IMR-90 (cell line): ENCODE measurements at regions not wholly inside any gene's neighbourhood (a gene's known extent, or its start where the extent isn't known, plus 50 kb on each side); places are given as distances from the start of the nearest gene placed in this dataset.

Source experiments
- ATAC-seq: fragments of 200-7000 bp; cut with Tn5 transposase; 2 replicates; pipeline ENCODE4 v1.9.1; 2020; ENCODE audit warnings: low read depth, mild to moderate bottlenecking, moderate library complexity
- BruUV-seq: library from RNA; stranded (reverse); fragments of 400-500 nt; replicated peaks from 2 replicates; lab custom pipeline; 2021; lab: Mats Ljungman, UMichigan
- CTCF ChIA-PET: fragments of 300-600 bp; formaldehyde crosslinking; extraction: SDS; loops from one replicate; lab custom pipeline; 2021; ENCODE audit warnings: antibody characterized with exemption; lab: Yijun Ruan, JAX
- POLR2A ChIA-PET: fragments of 300-600 bp; sonication (Branson Sonifier 250); formaldehyde crosslinking; loops from one replicate; lab custom pipeline; 2022; ENCODE audit warnings: antibody characterized with exemption; ENCODE audit not compliant: unreplicated experiment; lab: Charles Lee
- DNase-seq: peaks from one replicate; pipeline ENCODE4 v3.0.0; 2013
- H2AFZ ChIP-seq: replicated peaks from 2 replicates; pipeline ENCODE3; 2013; ENCODE audit warnings: low read length, mild to moderate bottlenecking; ENCODE audit not compliant: poor library complexity
- H2AK5ac ChIP-seq: 2 replicates; pipeline ENCODE4 v1.6.1; 2013; ENCODE audit warnings: low read depth, low read length, inconsistent platforms
- H2AK9ac ChIP-seq: replicated peaks from 2 replicates; pipeline ENCODE3; 2013; ENCODE audit warnings: mild to moderate bottlenecking, low read depth, low read length, moderate library complexity; ENCODE audit not compliant: poor library complexity
- H2BK120ac ChIP-seq: 2 replicates; pipeline ENCODE4 v1.6.1; 2013; ENCODE audit warnings: low read depth, low read length, inconsistent platforms
- H2BK15ac ChIP-seq: 3 replicates; pipeline ENCODE4 v1.6.1; 2013; ENCODE audit warnings: low read depth, low read length, inconsistent platforms
- H2BK20ac ChIP-seq: 2 replicates; pipeline ENCODE4 v1.6.1; 2013; ENCODE audit warnings: low read depth, mild to moderate bottlenecking, inconsistent platforms, low read length, moderate library complexity
- H2BK5ac ChIP-seq: 2 replicates; pipeline ENCODE4 v1.6.1; 2013; ENCODE audit warnings: mild to moderate bottlenecking, low read depth, low read length, inconsistent platforms; ENCODE audit not compliant: poor library complexity, severe bottlenecking
- H3K14ac ChIP-seq: replicated peaks from 2 replicates; pipeline ENCODE4 v1.6.1; 2013; ENCODE audit warnings: low read depth, low read length, inconsistent platforms
- H3K18ac ChIP-seq: 2 replicates; pipeline ENCODE4 v1.6.1; 2013; ENCODE audit warnings: low read depth, low read length, control low read depth
- H3K23ac ChIP-seq: 2 replicates; pipeline ENCODE4 v1.6.1; 2013; ENCODE audit warnings: low read depth, low read length, inconsistent platforms
- H3K27ac ChIP-seq: 2 replicates; pipeline ENCODE4 v1.5.1; 2013; ENCODE audit warnings: mild to moderate bottlenecking, control low read depth, low read length; ENCODE audit not compliant: insufficient read depth
- H3K27me3 ChIP-seq: 2 replicates; pipeline ENCODE4 v1.6.1; 2013; ENCODE audit warnings: low read length; ENCODE audit not compliant: control insufficient read depth, insufficient read depth
- H3K36me3 ChIP-seq: 2 replicates; pipeline ENCODE4 v1.6.1; 2013; ENCODE audit warnings: low read length, mixed read lengths; ENCODE audit not compliant: control insufficient read depth, insufficient read depth
- H3K4ac ChIP-seq: 2 replicates; pipeline ENCODE4 v1.6.1; 2013; ENCODE audit warnings: low read depth, low read length, inconsistent platforms
- H3K4me1 ChIP-seq: 2 replicates; pipeline ENCODE4 v1.6.1; 2013; ENCODE audit warnings: low read length, mixed read lengths; ENCODE audit not compliant: control insufficient read depth, insufficient read depth
- H3K4me2 ChIP-seq: 2 replicates; pipeline ENCODE4 v1.6.1; 2013; ENCODE audit warnings: low read depth, mild to moderate bottlenecking, control low read depth, low read length, moderate library complexity
- H3K4me3 ChIP-seq: 2 replicates; pipeline ENCODE4 v1.5.1; 2013; ENCODE audit warnings: low read depth, mild to moderate bottlenecking, control low read depth, low read length, moderate library complexity; ENCODE audit not compliant: insufficient read depth
- H3K56ac ChIP-seq: 2 replicates; pipeline ENCODE4 v1.6.1; 2013; ENCODE audit warnings: low read length, inconsistent platforms; ENCODE audit not compliant: insufficient read depth; ENCODE audit errors: extremely low read depth
- H3K79me1 ChIP-seq, 2 experiments: 2 replicates each; pipeline ENCODE4 v1.6.1; 2013; ENCODE audit warnings: low read length in 2 of 2, inconsistent platforms in 1 of 2, low read depth in 1 of 2
- H3K9ac ChIP-seq: 2 replicates; pipeline ENCODE4 v1.6.1; 2013; ENCODE audit warnings: low read depth, low read length, control low read depth
- H3K9me1 ChIP-seq: 2 replicates; pipeline ENCODE4 v1.6.1; 2013; ENCODE audit warnings: low read length, inconsistent platforms; ENCODE audit not compliant: insufficient read depth
- H3K9me3 ChIP-seq: 2 replicates; pipeline ENCODE4 v1.6.1; 2013; ENCODE audit warnings: low read length; ENCODE audit not compliant: control insufficient read depth, insufficient read depth
- H4K20me1 ChIP-seq: 2 replicates; pipeline ENCODE4 v1.6.1; 2013; ENCODE audit warnings: low read length, inconsistent platforms; ENCODE audit not compliant: insufficient read depth
- H4K5ac ChIP-seq: 2 replicates; pipeline ENCODE4 v1.6.1; 2013; ENCODE audit warnings: mild to moderate bottlenecking, low read depth, low read length, control low read depth
- H4K8ac ChIP-seq, 2 experiments: 2 replicates each; pipeline ENCODE4 v1.6.1; 2013; ENCODE audit warnings: low read depth in 2 of 2, low read length in 2 of 2, control low read depth in 1 of 2, inconsistent platforms in 1 of 2
- H4K91ac ChIP-seq: 2 replicates; pipeline ENCODE4 v1.6.1; 2013; ENCODE audit warnings: low read depth, low read length, inconsistent platforms; ENCODE audit not compliant: insufficient read depth
- BHLHE40 ChIP-seq: fragments of 150-350 bp; IDR thresholded peaks from 2 replicates; pipeline ENCODE4 v1.6.1; 2016; ENCODE audit warnings: mild to moderate bottlenecking, low read depth, low read length
- CEBPB ChIP-seq: IDR thresholded peaks from 2 replicates; pipeline ENCODE4 v1.6.1; 2012; ENCODE audit warnings: low read depth, low read length, improper control_type of control experiment
- CHD1 ChIP-seq: IDR thresholded peaks from 2 replicates; pipeline ENCODE4 v1.6.1; 2012; ENCODE audit warnings: low read depth, low read length, improper control_type of control experiment
- CTCF ChIP-seq: conservative IDR thresholded peaks from 2 replicates; pipeline ENCODE4 v1.5.1; 2012; ENCODE audit warnings: mild to moderate bottlenecking, low read depth, low read length, improper control_type of control experiment
- ELK1 ChIP-seq: fragments of 150-350 bp; IDR thresholded peaks from 2 replicates; pipeline ENCODE4 v1.6.1; 2016; ENCODE audit warnings: low read depth, mild to moderate bottlenecking, low read length, moderate library complexity, borderline replicate concordance
- FOS ChIP-seq: fragments of 150-350 bp; IDR thresholded peaks from 2 replicates; pipeline ENCODE4 v1.6.1; 2016; ENCODE audit warnings: low read depth, low read length
- MAFK ChIP-seq: IDR thresholded peaks from 2 replicates; pipeline ENCODE4 v1.6.1; 2012; ENCODE audit warnings: low read depth, low read length, improper control_type of control experiment
- MAZ ChIP-seq: IDR thresholded peaks from 2 replicates; pipeline ENCODE4 v1.6.1; 2012; ENCODE audit warnings: low read depth, mild to moderate bottlenecking, low read length, improper control_type of control experiment, moderate library complexity, borderline replicate concordance
- MXI1 ChIP-seq: IDR thresholded peaks from 2 replicates; pipeline ENCODE4 v1.6.1; 2012; ENCODE audit warnings: low read depth, mild to moderate bottlenecking, low read length, moderate library complexity, borderline replicate concordance
- NFE2L2 ChIP-seq: fragments of 150-350 bp; IDR thresholded peaks from 2 replicates; pipeline ENCODE4 v1.6.1; 2016; ENCODE audit warnings: low read depth, mild to moderate bottlenecking, low read length
- RAD21 ChIP-seq: IDR thresholded peaks from 2 replicates; pipeline ENCODE4 v1.6.1; 2012; ENCODE audit warnings: low read length, improper control_type of control experiment
- RCOR1 ChIP-seq: IDR thresholded peaks from 2 replicates; pipeline ENCODE4 v1.6.1; 2012; ENCODE audit warnings: mild to moderate bottlenecking, low read length, improper control_type of control experiment; ENCODE audit not compliant: insufficient replicate concordance
- RFX5 ChIP-seq: IDR thresholded peaks from 2 replicates; pipeline ENCODE4 v1.8.0; 2012; ENCODE audit warnings: low read depth, mild to moderate bottlenecking, low read length, moderate library complexity
- SMC3 ChIP-seq: fragments of 150-350 bp; IDR thresholded peaks from 2 replicates; pipeline ENCODE4 v1.6.1; 2016; ENCODE audit warnings: low read depth, mild to moderate bottlenecking, antibody characterized with exemption, low read length, moderate library complexity
- USF2 ChIP-seq: fragments of 150-350 bp; IDR thresholded peaks from 2 replicates; pipeline ENCODE4 v1.6.1; 2017; ENCODE audit warnings: mild to moderate bottlenecking, antibody characterized with exemption, low read length, low read depth
- WGBS, 2 experiments: methylation state at CpG; one replicate each; pipeline versions ENCODE4 v1.1.5 to v1.1.7; 2013; ENCODE audit warnings: missing lambda C conversion rate in 2 of 2; ENCODE audit not compliant: insufficient read length in 1 of 2; ENCODE audit errors: extremely low coverage in 2 of 2; 5-methylcytosine and 5-hydroxymethylcytosine counted together
- dilution Hi-C: fragments of 300-500 bp; cut with HindIII; formaldehyde crosslinking; loops from one replicate; pipeline ENCODE4 v1.14.3; 2018; ENCODE audit warnings: low sequenced_read_pairs; ENCODE audit not compliant: unreplicated experiment
- in situ Hi-C: fragments of 300-500 bp; cut with MboI; formaldehyde crosslinking; loops from 3 replicates; pipeline ENCODE4 v1.14.3; 2019; ENCODE audit warnings: low sequenced_read_pairs, inconsistent platforms, mixed read lengths
- intact Hi-C: fragments of 100-400 bp; cut with micrococcal nuclease; formaldehyde crosslinking; loops from 2 replicates; pipeline ENCODE4 v1.10.0; 2022

GRCh38 chr7:27418541-27418940 lies 175.9 kb downstream of the EVX1 start:
- Histone ChIP-seq H3K56ac (no peak overlapping the region), H3K9me3 (no peaks in the 10 kb centered on the region), H3K9me1 (no peaks in the 10 kb centered on the region), H3K23ac (no peak overlapping the region), H2AK5ac (no peak overlapping the region), H3K27me3 (peaks cover 6% of the 10 kb centered on the region), H3K4ac (no peak overlapping the region), H2AK9ac (no peak overlapping the region), H4K91ac (no peak overlapping the region), H3K27ac (no peak overlapping the region), H4K20me1 (no peaks in the 10 kb centered on the region), H3K4me2 (no peak overlapping the region), H3K14ac (no peak overlapping the region), H2BK5ac (no peak overlapping the region), H2BK20ac (no peak overlapping the region), H2AFZ (no peak overlapping the region), H3K9ac (no peak overlapping the region), H4K5ac (no peak overlapping the region), H3K18ac (no peak overlapping the region), H3K36me3 (no peaks in the 10 kb centered on the region), H4K8ac (no peak overlapping the region), H3K79me1 (no peaks in the 10 kb centered on the region), H3K4me1 (no peaks in the 10 kb centered on the region), H2BK15ac (no peak overlapping the region), H2BK120ac (no peak overlapping the region), H3K4me3 (no peak overlapping the region)
- ChIA-PET CTCF (no interaction called here), POLR2A (no interaction called here)
- no peak for TF ChIP-seq RAD21
- TF ChIP-seq ELK1, result no peak
- TF ChIP-seq BHLHE40, result no peak
- no peak for TF ChIP-seq MXI1
- no peak for TF ChIP-seq CHD1
- no peak for TF ChIP-seq SMC3
- no peak for TF ChIP-seq USF2
- no peak for TF ChIP-seq MAZ
- no peak for TF ChIP-seq FOS
- no peak for TF ChIP-seq NFE2L2
- no peak for TF ChIP-seq CTCF
- no peak for TF ChIP-seq CEBPB
- no peak for TF ChIP-seq MAFK
- no peak for TF ChIP-seq RFX5
- TF ChIP-seq RCOR1, result no peak
- no TSS peak for BruUV-seq
- no CpG with 5 or more reads among the region's 3 CpGs for WGBS, 2 experiments
- DNase-seq (no peak), ATAC-seq (no peak)
- intact Hi-C loops, result no loop called here
- dilution Hi-C loops, result no loop called here
- in situ Hi-C loops, result no loop called here
